Adrenal gland (tissue), 5 donors: ENCODE measurements at regions not wholly inside any gene's neighbourhood (a gene's known extent, or its start where the extent isn't known, plus 50 kb on each side); places are given as distances from the start of the nearest gene placed in this dataset.

ENCODE experiments used
- CTCF ChIP-seq, 6 experiments: fragments of 450-650 bp in 4 of 6; fragments of 200-600 bp in 2 of 6; sonication (generic) in 1 of 6; IDR thresholded peaks; 1 replicate in 5 of 6; 2 replicates in 1 of 6; pipeline versions ENCODE4 v1.5.1 to v1.8.0; 2016 to 2021; ENCODE audit warnings: antibody characterized with exemption in 6 of 6, mild to moderate bottlenecking in 2 of 6, moderate library complexity in 1 of 6
- POLR2A ChIP-seq, 2 donors: fragments of 450-650 bp; IDR thresholded peaks; one replicate each; pipeline ENCODE4 v1.6.1; 2017; ENCODE audit warnings: antibody characterized with exemption in 2 of 2, mild to moderate bottlenecking in 2 of 2, moderate library complexity in 1 of 2
- donor health status: DM: no; HTN: no; CAD: no.

DNA sequence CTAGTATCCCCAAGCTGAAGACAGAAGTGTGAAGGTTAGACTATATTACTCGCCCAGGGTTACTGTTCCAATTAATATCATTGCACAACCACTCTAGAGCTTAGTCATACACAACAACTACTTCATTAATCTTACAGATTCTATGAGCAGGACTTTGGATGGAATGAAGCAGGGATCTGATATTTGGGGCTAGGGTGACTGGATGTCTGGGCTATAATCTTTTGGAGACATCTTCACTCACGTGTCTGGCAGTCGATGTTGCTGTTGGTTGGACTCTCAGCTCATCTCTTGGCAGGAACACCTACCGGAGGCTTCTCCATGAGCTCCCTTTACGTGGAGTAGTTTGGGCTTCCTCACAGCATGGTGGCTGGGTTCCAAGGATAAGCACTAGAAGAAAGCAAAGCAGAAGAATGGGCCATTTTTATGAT is 519.2 kb upstream of the B3GALT2 start:
- TF ChIP-seq POLR2A (IDR thresholded peaks at IDR 0.05) (no peak), CTCF (IDR thresholded peaks at IDR 0.05) (no peak)
